A549 (cell line): ENCODE measurements at regions not wholly inside any gene's neighbourhood (a gene's known extent, or its start where the extent isn't known, plus 50 kb on each side); places are given as distances from the start of the nearest gene placed in this dataset.

Experiments
- ATAC-seq, 2 experiments: fragments of 200-7000 bp in 1 of 2; fragments of >200 bp in 1 of 2; cut with Nextera tagmentation in 1 of 2; cut with Tn5 transposase in 1 of 2; 3 replicates each; pipeline versions ENCODE4 v1.8.0 to v1.9.1; 2018 to 2020; ENCODE audit warnings: mild to moderate bottlenecking in 1 of 2, moderate library complexity in 1 of 2
- CTCF ChIA-PET: fragments of 300-600 bp; sonication (Branson Sonifier 250); formaldehyde crosslinking; extraction: SDS; loops from one replicate; lab custom pipeline; 2021; ENCODE audit warnings: antibody characterized with exemption, inconsistent platforms; lab: Yijun Ruan, JAX
- POLR2A ChIA-PET: fragments of 350-600 bp; formaldehyde crosslinking; extraction: SDS; loops from one replicate; lab custom pipeline; 2021; ENCODE audit warnings: antibody characterized with exemption, inconsistent platforms; lab: Yijun Ruan, JAX
- DNase-seq, 2 experiments: peaks; one replicate each; pipeline versions ENCODE4 v3.0.0 to v3.0.0-alpha.2; 2011 to 2016; ENCODE audit warnings: low read depth in 1 of 2, low spot score in 1 of 2
- FAIRE-seq: peaks from 2 replicates; lab custom pipeline; 2011; peaks lifted over from hg19 to GRCh38; lab: Jason Lieb, UNC
- H3K27ac ChIP-seq, 2 experiments: fragments of >200 bp; sonication (Bioruptor Twin); formaldehyde crosslinking; 3 replicates each; pipeline ENCODE4 v1.5.1; 2016 to 2017
- H3K4me1 ChIP-seq: fragments of >200 bp; sonication (Bioruptor Twin); formaldehyde crosslinking; 3 replicates; pipeline ENCODE4 v1.6.1; 2016
- H3K4me2 ChIP-seq: fragments of >200 bp; sonication (Bioruptor Twin); formaldehyde crosslinking; 3 replicates; pipeline ENCODE4 v1.6.1; 2016
- H3K4me3 ChIP-seq: fragments of >200 bp; sonication (Bioruptor Twin); formaldehyde crosslinking; 3 replicates; pipeline ENCODE4 v1.5.1; 2016
- H3K9me3 ChIP-seq: fragments of >200 bp; sonication (Bioruptor Twin); formaldehyde crosslinking; 3 replicates; pipeline ENCODE4 v1.6.1; 2016
- CBX2 ChIP-seq: fragments of 200-600 bp; sonication (generic); IDR thresholded peaks from 2 replicates; pipeline ENCODE4 v1.6.1; 2016; ENCODE audit warnings: low read depth, mild to moderate bottlenecking, borderline replicate concordance
- CBX8 ChIP-seq: fragments of 200-600 bp; sonication (generic); IDR thresholded peaks from 2 replicates; pipeline ENCODE4 v1.6.1; 2016
- CEBPB ChIP-seq, 2 experiments: fragments of >200 bp in 1 of 2; sonication (Bioruptor Twin) in 1 of 2; formaldehyde crosslinking in 1 of 2; IDR thresholded peaks; 2 replicates each; pipeline ENCODE4 v1.6.1; 2012 to 2016
- FOSB ChIP-seq: fragments of 250-450 bp; sonication (Bioruptor Pico); IDR thresholded peaks from 2 replicates; pipeline ENCODE4 v1.5.0; 2020; ENCODE audit warnings: mild to moderate bottlenecking, moderate library complexity
- FOSL2 ChIP-seq, 2 experiments: fragments of 450-650 bp in 1 of 2; fragments of >200 bp in 1 of 2; sonication (Bioruptor Twin) in 1 of 2; formaldehyde crosslinking; IDR thresholded peaks; 2 replicates each; pipeline versions ENCODE4 v1.5.0 to v1.6.1; 2016 to 2020; ENCODE audit warnings: mild to moderate bottlenecking in 1 of 2, moderate library complexity in 1 of 2
- FOXS1 ChIP-seq: fragments of 250-450 bp; sonication (Bioruptor Pico); IDR thresholded peaks from 2 replicates; pipeline ENCODE4 v1.5.0; 2020; ENCODE audit warnings: mild to moderate bottlenecking, moderate library complexity
- HDAC2 ChIP-seq: fragments of 200-600 bp; sonication (generic); IDR thresholded peaks from 2 replicates; pipeline ENCODE4 v1.6.1; 2016
- HOXA7 ChIP-seq: fragments of 250-450 bp; sonication (Bioruptor Pico); IDR thresholded peaks from 2 replicates; pipeline ENCODE4 v1.5.0; 2020; ENCODE audit warnings: mild to moderate bottlenecking, moderate library complexity
- JUNB ChIP-seq: fragments of >200 bp; sonication (Bioruptor Twin); formaldehyde crosslinking; IDR thresholded peaks from 2 replicates; pipeline ENCODE4 v1.6.1; 2016
- MAZ ChIP-seq: fragments of 150-350 bp; IDR thresholded peaks from 2 replicates; pipeline ENCODE4 v1.6.1; 2014; ENCODE audit warnings: antibody characterized with exemption, low read depth, low read length, borderline replicate concordance
- RAD21 ChIP-seq, 2 experiments: fragments of >200 bp in 1 of 2; sonication (Bioruptor Twin) in 1 of 2; formaldehyde crosslinking in 1 of 2; IDR thresholded peaks in 1 of 2; conservative IDR thresholded peaks in 1 of 2; 2 replicates in 1 of 2; 3 replicates in 1 of 2; pipeline ENCODE4 v1.6.1; 2012 to 2018; ENCODE audit warnings: inconsistent platforms in 1 of 2
- RFX5 ChIP-seq: fragments of 450-650 bp; IDR thresholded peaks from 2 replicates; pipeline ENCODE4 v1.7.1; 2014; ENCODE audit warnings: antibody characterized with exemption, mild to moderate bottlenecking, moderate library complexity
- WGBS: methylation state at CpG from one replicate; pipeline ENCODE4 v1.1.6; 2017; ENCODE audit errors: missing lambda C conversion rate; 5-methylcytosine and 5-hydroxymethylcytosine counted together
- TF ChIP-seq, protein P1 (sequence below): fragments of >200 bp; sonication (Bioruptor Twin); formaldehyde crosslinking; IDR thresholded peaks from 3 replicates; pipeline ENCODE4 v1.5.1; 2016
- TF ChIP-seq, protein P2 (sequence below): fragments of 250-450 bp; sonication (Bioruptor Pico); IDR thresholded peaks from 2 replicates; pipeline ENCODE4 v1.5.0; 2020; ENCODE audit warnings: low read depth, mild to moderate bottlenecking, moderate library complexity
- TF ChIP-seq, protein P3 (sequence below): fragments of 450-650 bp; IDR thresholded peaks from 2 replicates; pipeline ENCODE4 v1.6.1; 2014; ENCODE audit warnings: antibody characterized with exemption
- TF ChIP-seq, protein P4 (sequence below): IDR thresholded peaks from 2 replicates; pipeline ENCODE4 v1.6.1; 2012
- TF ChIP-seq, protein P5 (sequence below): fragments of 200-600 bp; sonication (generic); IDR thresholded peaks from 2 replicates; pipeline ENCODE4 v1.6.1; 2016; ENCODE audit warnings: antibody characterized with exemption, mild to moderate bottlenecking, moderate library complexity

DNA sequence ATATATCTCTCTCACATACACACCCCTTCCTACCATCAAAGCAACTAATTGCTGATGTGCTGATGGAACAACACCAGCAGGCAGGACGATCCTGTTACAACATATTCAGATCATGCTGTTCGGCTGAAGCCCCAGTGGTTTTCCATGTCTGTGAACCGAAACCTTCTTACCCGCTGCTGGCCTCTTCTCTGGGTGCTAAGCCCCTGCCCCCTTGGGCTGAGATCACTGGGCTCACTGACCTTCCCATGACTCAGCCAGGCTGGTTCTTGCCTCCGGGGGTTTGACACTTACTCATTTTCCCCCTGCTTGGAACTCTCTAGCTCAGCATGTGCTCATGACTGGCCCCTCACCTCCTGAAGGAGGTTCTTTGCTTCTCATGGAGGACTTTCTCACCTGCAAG lies 122.0 kb upstream of the RGMA start:
- POLR2A ChIA-PET, result no interaction called here
- FAIRE-seq, result no peak
- no peak overlapping the region for H3K4me3 ChIP-seq
- TF ChIP-seq MAZ (no peak), HOXA7 (CRISPR knock-in tag) (no peak)
- TF ChIP-seq, protein P1, sequence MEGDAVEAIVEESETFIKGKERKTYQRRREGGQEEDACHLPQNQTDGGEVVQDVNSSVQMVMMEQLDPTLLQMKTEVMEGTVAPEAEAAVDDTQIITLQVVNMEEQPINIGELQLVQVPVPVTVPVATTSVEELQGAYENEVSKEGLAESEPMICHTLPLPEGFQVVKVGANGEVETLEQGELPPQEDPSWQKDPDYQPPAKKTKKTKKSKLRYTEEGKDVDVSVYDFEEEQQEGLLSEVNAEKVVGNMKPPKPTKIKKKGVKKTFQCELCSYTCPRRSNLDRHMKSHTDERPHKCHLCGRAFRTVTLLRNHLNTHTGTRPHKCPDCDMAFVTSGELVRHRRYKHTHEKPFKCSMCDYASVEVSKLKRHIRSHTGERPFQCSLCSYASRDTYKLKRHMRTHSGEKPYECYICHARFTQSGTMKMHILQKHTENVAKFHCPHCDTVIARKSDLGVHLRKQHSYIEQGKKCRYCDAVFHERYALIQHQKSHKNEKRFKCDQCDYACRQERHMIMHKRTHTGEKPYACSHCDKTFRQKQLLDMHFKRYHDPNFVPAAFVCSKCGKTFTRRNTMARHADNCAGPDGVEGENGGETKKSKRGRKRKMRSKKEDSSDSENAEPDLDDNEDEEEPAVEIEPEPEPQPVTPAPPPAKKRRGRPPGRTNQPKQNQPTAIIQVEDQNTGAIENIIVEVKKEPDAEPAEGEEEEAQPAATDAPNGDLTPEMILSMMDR, result no peak
- H3K27ac ChIP-seq, result no peak overlapping the region
- no peak for ATAC-seq
- H3K4me2 ChIP-seq, result no peak overlapping the region
- H3K9me3 ChIP-seq, result no peaks in the 10 kb centered on the region
- CTCF ChIA-PET, result no interaction called here
- DNase-seq, result no peak
- H3K4me1 ChIP-seq, result no peaks in the 10 kb centered on the region
- WGBS, result 44% methylated on average over 5 of the region's 5 CpGs

DNA sequence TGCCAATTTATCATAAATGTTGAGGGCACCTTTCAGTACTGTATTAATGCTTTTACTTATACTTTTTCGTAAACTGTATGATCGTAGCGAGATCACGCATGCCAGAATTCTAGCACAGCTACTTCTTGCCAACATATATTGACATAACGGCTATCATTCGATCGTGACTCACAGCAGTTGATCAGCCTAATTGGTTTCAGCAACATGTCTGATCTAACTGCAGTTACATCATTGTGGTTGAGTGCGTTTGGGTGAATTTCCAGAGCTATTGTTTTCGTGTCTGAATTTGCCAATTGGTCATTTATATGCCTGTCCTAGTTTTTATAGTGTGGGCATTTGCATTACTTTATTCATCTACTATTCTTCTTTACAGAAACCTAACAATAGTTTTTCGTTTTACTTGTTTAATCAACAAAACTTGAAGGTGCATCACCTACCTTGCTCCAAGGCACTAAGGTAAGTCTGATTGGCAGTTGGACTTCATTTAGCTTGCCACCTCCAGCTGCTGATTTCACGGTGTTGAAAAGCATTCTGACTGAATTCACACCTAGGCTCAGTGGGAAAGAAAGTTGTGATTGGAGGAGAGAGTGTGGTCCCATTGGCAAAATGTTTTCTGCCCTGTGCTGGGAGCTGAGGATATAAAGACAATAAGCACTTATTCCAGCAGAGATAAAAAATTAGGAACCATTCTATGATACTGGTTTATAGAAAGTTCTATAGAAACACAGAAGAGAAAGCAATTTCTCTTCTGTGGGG lies 120.9 kb upstream of the RGMA start:
- Histone ChIP-seq H3K4me3 (no peak overlapping the region), H3K4me1 (no peaks in the 10 kb centered on the region), H3K9me3 (no peaks in the 10 kb centered on the region), H3K4me2 (no peak overlapping the region)
- 32% methylated on average over 11 of the region's 11 CpGs for WGBS
- ChIA-PET CTCF (no interaction called here), POLR2A (no interaction called here)
- TF ChIP-seq HOXA7 (CRISPR knock-in tag), result no peak
- TF ChIP-seq, protein P2, sequence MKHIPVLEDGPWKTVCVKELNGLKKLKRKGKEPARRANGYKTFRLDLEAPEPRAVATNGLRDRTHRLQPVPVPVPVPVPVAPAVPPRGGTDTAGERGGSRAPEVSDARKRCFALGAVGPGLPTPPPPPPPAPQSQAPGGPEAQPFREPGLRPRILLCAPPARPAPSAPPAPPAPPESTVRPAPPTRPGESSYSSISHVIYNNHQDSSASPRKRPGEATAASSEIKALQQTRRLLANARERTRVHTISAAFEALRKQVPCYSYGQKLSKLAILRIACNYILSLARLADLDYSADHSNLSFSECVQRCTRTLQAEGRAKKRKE (CRISPR knock-in tag), result no peak
- no peak for TF ChIP-seq CBX8
- no peak for TF ChIP-seq CBX2
- no peak for TF ChIP-seq FOSB (CRISPR knock-in tag)
- TF ChIP-seq JUNB, result no peak
- TF ChIP-seq HDAC2, result no peak
- TF ChIP-seq, all 56 proteins: peak for 0
- FAIRE-seq, result no peak
- DNase-seq, result no peak
- no peak for ATAC-seq
- H3K27ac ChIP-seq, result no peak overlapping the region

DNA sequence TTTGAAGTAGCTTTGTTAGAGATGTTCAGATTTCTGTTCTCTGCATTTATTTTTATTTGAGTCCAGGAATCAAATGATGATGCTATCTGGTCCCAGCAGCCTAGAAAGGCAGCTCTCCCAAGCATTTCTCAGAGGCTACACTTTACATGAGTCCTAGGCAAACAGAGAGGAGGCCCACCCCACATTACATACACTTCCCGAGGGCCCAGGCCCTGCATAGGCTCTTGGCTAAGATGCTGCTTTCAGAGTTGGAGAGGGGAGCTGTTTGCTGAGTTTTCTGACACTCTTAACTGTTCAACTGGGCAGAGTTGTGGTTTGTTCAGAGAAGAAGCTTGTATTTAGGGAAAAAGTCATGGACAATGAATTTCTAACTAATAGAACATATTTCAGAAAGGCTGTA lies 117.9 kb upstream of the RGMA start:
- ChIA-PET CTCF (interaction anchor here (0.7 to 1.4 kb wide), 2 partner anchors 10 to 28 kb away, joined by 3 read pairs; no protein-coding TSS in a partner anchor), POLR2A (no interaction called here)
- TF ChIP-seq, protein P3, sequence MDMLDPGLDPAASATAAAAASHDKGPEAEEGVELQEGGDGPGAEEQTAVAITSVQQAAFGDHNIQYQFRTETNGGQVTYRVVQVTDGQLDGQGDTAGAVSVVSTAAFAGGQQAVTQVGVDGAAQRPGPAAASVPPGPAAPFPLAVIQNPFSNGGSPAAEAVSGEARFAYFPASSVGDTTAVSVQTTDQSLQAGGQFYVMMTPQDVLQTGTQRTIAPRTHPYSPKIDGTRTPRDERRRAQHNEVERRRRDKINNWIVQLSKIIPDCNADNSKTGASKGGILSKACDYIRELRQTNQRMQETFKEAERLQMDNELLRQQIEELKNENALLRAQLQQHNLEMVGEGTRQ, result no peak
- TF ChIP-seq, protein P4, sequence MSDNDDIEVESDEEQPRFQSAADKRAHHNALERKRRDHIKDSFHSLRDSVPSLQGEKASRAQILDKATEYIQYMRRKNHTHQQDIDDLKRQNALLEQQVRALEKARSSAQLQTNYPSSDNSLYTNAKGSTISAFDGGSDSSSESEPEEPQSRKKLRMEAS, result no peak
- TF ChIP-seq RAD21 (conservative IDR thresholded peaks at IDR 0.05 in 1 of 2, IDR thresholded peaks at IDR 0.05 in 1 of 2) (no peak), RFX5 (no peak), FOSL2 (IDR thresholded peaks at IDR 0.05) (no peak), FOSL2 (CRISPR knock-in tag; IDR thresholded peaks at IDR 0.05) (no peak), HOXA7 (CRISPR knock-in tag) (no peak), JUNB (no peak), CEBPB (IDR thresholded peaks at IDR 0.05) (no peak), FOXS1 (CRISPR knock-in tag) (no peak), CBX2 (no peak)
- TF ChIP-seq, protein P5, sequence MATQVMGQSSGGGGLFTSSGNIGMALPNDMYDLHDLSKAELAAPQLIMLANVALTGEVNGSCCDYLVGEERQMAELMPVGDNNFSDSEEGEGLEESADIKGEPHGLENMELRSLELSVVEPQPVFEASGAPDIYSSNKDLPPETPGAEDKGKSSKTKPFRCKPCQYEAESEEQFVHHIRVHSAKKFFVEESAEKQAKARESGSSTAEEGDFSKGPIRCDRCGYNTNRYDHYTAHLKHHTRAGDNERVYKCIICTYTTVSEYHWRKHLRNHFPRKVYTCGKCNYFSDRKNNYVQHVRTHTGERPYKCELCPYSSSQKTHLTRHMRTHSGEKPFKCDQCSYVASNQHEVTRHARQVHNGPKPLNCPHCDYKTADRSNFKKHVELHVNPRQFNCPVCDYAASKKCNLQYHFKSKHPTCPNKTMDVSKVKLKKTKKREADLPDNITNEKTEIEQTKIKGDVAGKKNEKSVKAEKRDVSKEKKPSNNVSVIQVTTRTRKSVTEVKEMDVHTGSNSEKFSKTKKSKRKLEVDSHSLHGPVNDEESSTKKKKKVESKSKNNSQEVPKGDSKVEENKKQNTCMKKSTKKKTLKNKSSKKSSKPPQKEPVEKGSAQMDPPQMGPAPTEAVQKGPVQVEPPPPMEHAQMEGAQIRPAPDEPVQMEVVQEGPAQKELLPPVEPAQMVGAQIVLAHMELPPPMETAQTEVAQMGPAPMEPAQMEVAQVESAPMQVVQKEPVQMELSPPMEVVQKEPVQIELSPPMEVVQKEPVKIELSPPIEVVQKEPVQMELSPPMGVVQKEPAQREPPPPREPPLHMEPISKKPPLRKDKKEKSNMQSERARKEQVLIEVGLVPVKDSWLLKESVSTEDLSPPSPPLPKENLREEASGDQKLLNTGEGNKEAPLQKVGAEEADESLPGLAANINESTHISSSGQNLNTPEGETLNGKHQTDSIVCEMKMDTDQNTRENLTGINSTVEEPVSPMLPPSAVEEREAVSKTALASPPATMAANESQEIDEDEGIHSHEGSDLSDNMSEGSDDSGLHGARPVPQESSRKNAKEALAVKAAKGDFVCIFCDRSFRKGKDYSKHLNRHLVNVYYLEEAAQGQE, result no peak
- no peaks in the 10 kb centered on the region for H3K4me1 ChIP-seq
- H3K9me3 ChIP-seq, result no peaks in the 10 kb centered on the region
- no peak overlapping the region for H3K4me2 ChIP-seq
- FAIRE-seq, result no peak
- H3K4me3 ChIP-seq, result no peak overlapping the region
- DNase-seq, result no peak
- 13% methylated on average over 1 of the region's 1 CpG for WGBS
- ATAC-seq, result no peak
- H3K27ac ChIP-seq, result no peak overlapping the region
